HPDE6-E6E7 (cell line): ENCODE measurements at regions not wholly inside any gene's neighbourhood (a gene's known extent, or its start where the extent isn't known, plus 50 kb on each side); places are given as distances from the start of the nearest gene placed in this dataset.
"Not testable (repeated sequence)": the region's sequence is repeated elsewhere in the genome, so short reads cannot be mapped to it uniquely, and the experiment has no call there.

Experiments
- DNase-seq: peaks from one replicate; pipeline ENCODE4 v3.0.0; 2011; ENCODE audit warnings: missing footprints; ENCODE audit errors: extremely low spot score

DNA sequence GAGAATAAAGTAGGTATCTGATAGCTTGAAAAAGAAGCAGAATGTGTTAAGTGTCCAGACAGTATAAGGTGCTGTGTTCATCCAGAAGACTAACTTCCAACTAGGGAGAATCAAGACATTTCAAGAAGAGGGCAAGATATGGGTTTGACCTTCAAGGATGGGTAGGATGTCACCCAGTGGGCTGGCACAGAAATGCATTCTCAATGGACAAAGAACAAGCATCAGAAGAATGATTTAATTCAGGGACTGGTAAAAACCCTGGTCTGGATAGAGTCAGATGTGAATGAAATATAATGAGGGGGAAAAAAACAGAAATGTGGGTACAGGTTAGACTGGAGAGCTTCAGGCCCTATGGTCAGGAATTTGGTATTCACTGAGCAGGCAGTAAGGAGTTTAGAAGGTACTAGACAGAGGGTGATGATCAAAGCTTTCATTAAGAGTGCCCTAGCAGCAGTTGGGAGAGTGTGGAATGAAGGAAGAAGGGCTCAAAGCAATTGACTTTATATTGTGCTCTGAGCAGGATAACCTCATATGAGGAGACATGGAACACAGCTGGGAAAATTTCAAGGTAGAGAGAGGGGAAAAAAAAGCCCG is 180.7 kb upstream of the ANK3 start:
- DNase-seq: no peak

DNA sequence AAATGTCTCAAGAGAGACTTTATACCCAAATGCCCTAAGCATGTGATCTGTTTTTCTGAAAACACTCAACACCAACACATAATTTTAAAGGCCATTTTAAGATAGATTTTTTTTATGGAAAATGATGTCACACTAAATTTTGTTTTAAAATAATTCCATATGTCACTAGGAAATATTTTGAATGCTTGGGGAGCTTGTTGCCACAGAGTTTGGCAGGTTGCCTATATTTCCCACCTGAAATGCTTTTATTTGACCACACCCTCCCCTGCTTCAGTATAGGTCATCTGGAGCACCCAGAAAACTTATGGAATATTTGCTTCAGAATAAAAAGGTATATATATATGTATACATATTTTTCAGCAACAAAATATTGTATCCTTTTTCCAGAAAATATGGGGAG is 180.0 kb upstream of the ANK3 start:
- DNase-seq: no peak

DNA sequence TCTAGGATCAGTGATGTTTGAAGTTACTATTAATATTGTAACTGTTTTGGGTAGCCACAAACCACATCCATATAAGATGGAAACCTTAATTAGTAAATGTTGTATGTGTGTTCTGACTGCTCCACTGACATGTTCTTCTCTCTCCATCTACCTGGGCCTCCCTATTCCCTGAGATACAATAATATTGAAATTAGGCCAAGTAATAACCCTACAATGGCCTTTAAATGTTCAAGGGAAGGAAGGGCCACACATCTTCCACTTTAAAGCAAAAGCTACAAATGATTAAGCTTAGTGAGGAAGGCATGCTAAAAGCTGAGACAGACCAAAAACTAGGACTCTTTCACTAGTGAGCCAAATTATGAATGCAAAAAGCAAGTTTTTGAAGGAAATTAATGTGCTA is 176.4 kb upstream of the ANK3 start:
- DNase-seq: no peak

DNA sequence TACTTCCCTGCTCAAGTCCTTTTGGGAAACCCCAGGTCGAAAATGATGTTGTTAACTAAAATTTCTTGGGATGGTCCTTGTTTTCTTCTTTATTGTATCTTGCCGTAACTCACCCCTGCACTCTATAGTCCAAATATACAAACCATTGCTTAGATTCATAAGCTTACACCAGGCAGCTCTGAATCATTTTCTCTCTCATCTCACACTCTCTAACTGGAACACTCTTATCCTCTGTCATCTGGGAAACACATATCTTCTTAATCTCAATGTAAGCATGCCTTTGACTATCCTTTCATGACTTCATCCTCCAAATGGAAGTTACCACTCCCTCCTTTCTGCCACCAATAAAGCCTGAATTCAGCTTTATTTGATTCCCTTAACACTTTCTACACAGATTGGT is 175.8 kb upstream of the ANK3 start:
- no peak for DNase-seq

DNA sequence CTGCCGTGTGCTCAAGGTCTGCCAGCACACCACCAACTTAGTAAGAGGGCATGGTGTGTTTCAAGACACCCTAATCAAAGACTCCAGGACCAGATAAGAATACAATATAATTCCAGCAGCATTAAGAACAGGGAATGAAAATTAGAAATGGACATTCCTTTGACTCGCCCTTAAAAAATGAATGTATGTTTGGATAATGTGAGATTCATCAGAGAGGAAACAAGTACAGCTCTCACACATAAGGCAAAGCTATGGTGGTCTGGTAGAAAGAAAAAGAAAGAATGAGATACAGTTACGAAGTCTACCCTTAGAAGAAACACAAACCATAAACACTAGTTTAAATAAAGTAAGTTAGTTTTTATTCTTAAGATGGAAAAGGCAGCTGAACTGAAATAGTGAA is 174.8 kb upstream of the ANK3 start:
- no peak for DNase-seq

DNA sequence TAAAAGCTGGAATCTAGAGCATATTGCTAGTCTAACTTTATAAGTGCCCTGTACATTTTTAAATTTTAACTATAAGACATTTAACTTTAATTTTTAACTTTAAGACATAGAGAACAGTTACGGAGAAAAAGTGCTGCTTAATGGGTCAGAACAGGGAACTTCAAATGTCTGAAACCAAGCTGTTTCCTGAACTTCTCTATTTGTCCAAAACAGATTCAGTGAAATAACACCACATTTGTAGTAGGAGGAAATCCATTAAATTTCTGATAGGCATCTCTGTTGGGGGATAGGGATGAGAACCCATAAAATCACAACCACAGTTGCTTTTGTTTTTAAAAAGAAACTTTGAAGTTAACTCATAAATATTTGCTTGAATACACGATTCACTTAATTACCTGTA is 170.8 kb upstream of the ANK3 start:
- no peak for DNase-seq

DNA sequence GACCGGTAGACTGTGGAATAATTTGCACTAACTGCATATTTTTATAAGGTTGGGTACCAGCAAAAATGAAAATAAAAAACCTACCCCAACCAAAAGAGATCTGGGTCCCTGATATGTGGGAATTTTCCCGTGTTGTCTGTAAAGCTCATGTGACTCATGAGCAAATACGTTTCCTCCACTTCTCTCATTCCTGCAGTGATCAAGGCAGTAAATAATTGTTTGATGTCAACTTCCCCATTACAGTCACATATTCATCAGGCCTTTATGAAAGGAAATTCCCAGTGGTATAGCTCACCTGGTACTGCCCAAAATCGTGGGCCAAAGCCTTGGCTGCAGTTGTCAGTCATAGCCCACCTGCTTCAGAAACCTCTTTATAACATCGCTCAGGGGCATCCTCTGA is 166.0 kb upstream of the ANK3 start:
- no peak for DNase-seq

DNA sequence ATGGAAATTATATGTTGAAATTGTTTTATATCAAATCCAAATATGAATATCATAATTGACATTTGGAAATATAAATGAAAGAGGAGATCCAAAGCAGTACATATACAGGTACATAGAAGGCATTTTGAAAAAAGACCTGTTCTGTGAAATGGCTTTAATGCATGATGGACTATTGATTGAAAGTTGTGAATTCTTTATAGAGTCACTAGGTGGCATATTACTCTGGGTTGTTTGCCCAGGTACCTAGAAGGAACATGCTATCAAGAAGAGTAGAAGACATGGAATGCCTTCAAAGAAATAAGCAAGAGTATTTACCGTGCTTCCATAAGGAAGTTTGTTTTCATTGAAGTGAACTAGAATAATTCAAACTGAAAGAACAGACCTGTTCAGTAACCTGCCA is 160.0 kb upstream of the ANK3 start:
- peak; percentile 21 for DNase-seq

DNA sequence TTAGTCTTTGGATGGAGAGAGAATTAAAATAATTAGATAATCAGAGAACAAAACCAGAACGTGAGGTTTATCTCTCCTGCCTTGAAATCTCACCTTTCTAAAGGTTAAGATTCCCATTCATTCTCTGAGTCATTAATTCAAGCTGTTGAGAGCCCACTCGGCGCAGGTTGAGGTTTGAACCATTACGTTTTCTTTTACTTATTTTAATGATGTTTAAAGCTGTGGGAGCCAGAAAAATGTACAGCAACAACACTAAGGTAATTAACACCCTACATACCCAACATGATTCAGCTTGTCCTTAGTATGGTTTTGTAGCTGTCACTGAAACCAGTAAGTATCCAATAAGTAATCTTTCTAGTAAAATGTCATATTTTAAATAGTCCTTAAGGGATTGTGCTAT is 153.0 kb upstream of the ANK3 start:
- no peak for DNase-seq

DNA sequence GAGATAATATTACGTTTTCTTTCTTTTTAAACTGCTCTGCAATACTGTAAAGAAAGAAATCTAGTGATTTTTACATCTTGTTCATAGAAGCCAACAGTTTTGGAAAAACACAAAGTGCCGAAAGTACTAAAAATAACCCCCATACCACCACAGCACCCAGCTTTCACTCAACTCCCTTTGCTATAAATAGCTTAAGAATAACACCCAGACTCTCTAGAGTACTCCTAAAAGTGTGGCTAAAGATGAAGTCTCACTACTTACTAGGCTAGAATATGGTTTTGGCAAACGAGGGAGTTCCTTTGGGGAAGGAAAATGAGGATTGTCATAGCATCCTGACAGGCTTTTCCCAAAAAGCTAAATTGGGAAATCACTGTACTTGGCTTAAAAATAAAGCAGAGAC is 151.8 kb upstream of the ANK3 start:
- no peak for DNase-seq

DNA sequence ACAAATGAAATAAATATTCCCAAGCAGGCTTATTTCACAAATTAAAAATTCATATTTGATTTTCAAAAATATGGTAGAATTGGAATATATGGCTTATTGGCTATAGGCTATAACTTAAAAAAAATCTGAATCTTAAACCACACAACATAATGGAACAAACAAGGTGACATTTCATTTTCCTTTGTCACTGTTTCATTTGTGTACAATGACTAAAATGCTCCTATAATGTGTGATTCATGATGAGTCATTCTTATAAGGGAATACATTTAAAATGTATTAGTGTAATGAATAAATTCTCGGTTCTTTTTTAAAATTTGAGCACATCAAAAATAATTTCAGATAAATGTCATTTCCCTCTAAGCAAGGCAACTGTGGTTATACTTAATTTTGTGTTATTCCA is 148.0 kb upstream of the ANK3 start:
- no peak for DNase-seq

DNA sequence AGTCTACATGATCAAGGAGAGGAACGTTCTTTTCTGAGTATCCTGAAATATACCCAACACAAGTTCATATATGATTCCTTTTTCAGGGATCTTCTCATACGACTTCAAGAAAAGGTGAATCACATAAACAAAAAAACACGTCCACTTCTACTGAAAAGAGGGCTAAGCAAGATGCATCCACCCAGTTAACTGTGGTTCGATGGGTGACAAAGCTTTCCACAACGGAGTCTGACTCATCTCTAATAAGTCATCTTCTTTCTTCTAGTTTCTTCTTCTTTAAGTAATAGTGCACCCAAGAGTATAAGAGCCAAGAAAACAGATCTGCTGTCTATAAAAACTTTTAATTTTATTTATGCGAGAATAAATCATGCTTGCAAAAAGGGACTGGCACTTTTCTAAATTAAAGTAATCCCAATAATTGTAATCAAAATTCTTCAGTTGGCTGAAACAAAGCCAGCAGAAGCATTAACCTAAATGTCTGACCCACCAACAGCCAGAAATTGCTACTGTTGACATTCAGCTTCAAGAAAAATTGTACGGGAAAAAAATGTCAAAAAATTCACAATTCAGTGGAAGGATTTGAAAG is 146.9 kb upstream of the ANK3 start:
- DNase-seq: peak; percentile 21

DNA sequence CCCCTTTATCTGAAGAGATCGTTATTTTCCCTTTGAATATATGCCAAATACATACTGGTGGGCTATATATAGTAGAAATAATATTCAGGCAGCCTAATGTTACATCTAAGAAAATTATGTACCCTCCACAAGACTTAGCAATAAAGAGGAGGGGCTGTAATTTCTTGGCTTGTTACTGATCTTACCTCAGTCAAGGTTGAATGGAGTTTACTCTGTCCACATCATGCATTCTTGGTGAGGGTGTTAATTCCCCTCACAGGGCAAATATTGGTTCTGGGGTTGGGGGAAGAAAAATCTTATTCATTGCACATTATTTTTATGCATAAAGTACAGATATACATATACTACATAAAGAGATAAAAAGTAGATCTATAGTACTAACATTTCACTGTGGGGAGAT is 145.8 kb upstream of the ANK3 start:
- DNase-seq: no peak

DNA sequence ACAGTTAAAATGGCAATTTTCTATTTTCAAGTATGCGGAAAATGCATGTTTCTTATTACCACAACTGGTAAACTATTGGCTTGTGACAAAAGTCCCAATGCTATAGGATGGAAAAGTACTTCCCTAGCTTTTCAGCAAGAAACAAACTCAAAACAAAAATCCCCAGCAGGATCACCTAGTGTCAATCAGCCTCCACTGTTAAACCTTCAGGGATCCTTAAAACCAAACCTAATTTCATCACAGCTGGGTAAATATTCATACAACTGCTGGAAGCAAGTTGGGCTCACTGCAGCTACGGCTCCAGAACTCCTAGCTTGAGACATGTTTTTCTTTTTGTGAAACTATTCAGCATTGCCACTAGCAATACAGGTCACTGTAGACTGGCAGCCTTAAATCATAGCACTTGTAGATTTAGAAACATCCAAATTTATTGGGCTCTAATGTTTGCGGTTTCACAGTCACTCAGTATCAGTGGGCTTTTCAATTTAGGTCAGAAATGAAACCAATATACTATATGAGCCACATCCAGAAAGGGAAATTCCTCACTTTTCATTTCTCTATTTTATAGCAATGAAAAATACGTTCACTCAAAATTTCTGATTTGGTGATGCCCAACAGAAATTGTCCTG is 145.2 kb upstream of the ANK3 start:
- DNase-seq: no peak

DNA sequence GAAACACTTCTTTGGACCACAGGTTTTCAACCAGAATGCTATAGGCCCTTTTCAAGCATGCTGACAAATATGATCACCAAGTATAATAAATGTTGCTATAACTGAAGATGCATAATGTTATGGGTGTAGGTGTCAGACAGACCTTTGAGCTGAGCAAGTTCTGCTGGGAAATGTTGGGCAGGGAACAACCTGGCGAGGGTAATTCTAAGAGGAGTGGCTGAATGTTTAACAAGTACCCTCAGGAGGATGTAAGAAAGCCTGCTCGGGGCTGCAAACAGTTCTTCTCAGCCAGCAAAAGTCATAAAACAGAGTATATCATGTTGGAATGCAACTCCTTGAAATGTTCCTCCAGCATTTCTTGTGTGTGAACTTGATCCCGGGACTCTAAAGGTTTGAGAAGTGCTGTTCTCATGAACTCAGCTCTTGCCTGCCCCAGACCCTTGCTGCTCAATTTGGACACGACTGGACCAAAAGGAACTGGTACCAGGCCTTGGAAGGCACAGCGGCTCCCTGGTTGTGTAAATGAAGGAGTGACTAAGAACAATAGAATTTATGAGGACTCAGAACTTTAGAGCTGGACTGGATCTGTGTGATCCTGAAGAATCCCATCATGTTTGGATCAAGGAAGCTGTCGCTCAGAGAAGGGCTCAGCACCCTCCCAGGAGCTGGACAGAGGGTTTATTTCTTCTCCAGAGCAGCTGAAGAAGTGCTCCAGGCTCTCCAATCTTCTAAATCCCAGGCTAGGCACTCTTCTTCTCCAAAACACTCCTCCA is 143.2 kb upstream of the ANK3 start:
- DNase-seq: no peak

DNA sequence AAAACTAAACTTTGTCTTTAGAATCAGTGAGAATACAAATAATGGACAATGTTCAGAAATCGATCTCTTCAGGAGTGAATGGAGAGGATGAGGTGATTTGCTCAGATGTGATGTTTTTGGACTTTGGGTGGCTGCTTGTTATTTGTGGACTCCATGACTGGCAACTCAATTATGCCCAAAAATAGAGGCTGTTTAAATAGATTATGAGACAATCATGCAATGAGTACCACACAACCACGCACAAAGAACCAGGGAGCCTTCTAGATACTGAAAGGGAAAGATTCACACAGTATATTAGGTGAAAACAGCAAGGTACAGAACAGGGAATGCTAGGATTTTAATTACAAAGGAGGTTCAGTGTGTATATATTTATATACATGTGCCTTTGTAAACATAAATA is 141.3 kb upstream of the ANK3 start:
- DNase-seq: no peak

DNA sequence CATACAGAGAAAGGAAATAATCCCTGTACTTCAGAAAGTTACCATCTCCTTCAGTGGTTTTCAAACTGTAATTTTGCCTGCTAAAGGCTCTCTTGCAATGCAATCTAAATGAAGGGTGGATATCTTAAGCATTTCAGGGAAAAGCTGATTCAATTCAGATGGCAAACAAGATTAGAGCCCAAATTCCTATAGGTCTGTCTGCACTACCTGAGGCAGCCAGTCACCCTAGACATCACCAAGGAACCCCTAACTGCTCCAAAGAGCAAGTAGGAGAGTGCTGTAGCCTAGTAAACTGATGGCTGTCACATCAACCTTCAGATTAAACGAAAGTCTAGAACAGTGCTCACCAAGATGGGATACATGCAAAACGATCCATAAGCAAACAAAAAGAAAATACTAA is 138.0 kb upstream of the ANK3 start:
- DNase-seq: no peak

DNA sequence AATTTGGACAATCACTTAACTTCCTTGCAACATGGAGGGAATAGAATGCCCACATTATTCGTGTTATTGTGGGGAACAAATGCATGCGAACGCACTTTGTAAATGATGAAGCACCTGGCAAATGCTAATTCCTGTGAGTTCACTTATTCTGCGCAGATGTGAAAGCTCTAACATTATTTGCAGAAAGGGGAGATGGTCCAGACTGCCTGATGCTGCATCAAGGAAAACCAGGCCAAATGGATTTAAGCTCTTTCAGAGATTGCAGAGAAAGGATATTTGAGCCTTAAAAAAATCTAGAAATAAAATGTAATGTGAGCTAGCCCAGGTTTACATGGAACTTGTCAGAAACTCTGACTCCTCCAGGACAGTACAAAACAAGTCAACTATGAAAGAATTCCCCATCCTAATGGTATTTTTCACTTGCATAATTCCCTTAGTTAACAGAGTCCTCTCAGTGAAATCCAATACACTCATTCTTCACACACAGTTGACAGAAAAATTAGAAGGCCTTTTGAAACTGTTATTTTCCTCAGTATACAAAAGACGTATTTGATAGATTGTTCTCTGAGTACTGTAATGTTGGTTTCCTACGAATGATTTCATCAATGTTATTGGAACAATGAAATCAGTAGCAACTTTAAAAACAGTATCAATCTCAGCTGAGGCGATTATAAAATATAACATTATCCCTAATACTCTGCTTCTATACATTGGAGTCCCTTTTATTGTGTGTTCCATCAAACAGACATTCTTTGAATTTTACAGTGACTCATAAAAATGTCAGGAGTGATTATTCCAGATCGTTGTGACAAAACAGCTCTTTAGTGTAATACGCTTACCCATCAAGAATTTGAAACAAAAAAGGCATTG is 136.3 kb upstream of the ANK3 start:
- DNase-seq: no peak

DNA sequence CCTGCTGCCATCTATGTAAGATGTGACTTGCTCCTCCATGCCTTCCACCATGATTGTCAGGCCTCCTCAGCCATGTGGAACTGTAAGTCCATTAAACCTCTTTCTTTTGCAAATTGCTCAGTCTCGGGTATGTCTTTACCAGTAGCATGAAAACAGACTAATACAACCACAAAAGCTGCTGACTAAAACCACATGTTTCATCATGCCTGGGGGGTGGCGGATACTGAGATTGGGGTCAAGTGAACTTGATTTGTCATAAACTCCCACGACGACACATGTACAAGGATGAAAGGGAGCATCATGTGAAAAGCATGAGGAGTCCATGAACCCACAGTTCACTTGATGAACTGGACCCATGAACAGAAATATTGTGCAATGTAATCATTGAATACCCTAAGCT is 134.9 kb upstream of the ANK3 start:
- DNase-seq: no peak

DNA sequence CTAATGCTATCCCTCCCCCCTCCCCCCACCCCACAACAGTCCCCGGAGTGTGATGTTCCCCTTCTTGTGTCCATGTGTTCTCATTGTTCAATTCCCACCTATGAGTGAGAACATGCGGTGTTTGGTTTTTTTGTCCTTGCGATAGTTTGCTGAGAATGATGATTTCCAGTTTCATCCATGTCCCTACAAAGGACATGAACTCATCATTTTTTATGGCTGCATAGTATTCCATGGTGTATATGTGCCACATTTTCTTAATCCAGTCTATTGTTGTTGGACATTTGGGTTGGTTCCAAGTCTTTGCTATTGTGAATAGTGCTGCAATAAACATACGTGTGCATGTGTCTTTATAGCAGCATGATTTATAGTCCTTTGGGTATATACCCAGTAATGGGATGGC is 133.7 kb upstream of the ANK3 start:
- DNase-seq: not testable (repeated sequence)

DNA sequence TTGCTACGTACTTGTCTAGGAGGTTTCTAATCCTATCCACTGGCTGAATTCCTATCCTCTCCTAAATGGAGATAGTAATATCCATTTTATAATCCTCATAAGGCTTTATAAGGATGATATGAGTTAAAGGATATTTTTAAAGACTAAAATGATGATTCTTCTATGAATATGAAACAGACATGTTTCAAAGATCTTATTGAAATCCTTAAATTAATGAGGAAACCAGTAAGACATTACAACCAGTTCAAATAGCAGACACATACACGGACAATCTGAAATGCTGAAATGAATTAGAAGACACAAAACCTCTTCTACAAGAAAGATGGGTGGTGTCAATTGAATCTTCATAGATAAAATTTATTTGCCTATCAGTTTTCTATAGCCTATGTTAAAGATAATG is 132.9 kb upstream of the ANK3 start:
- no peak for DNase-seq

DNA sequence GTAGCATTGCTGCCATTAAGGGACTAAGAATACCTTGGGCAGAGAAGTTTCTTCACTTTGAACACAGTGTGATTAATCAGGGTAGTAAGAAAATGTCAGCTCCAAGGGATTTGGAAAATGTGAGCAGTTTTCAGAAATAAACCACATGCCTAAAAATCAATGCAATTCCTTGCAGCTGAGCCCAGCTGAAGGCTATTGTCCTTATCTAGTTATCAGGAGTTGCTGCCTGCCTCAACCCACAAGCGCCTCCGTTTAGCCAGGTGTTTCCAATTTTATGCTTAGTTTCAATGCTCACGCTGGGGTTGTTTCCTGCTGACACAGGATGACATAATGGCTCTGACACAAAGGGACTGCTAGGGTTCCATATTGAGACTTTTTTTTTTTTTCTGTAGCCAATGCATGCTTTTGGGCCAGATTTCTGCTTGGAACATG is 132.3 kb upstream of the ANK3 start:
- DNase-seq: no peak
